A673 (cell line): ENCODE measurements at regions not wholly inside any gene's neighbourhood (a gene's known extent, or its start where the extent isn't known, plus 50 kb on each side); places are given as distances from the start of the nearest gene placed in this dataset.

Experiments
- CTCF ChIP-seq: fragments of 300-800, 200-600 bp; sonication (generic); conservative IDR thresholded peaks from 2 replicates; pipeline ENCODE4 v1.5.1; 2017; ENCODE audit warnings: low read depth, mild to moderate bottlenecking, antibody characterized with exemption, low read length, moderate library complexity, mixed read lengths
- EZH2 ChIP-seq: fragments of 200-600 bp; sonication (generic); IDR thresholded peaks from 2 replicates; pipeline ENCODE4 v1.6.1; 2017; ENCODE audit warnings: borderline replicate concordance, low read depth, mild to moderate bottlenecking, mixed read lengths, antibody characterized with exemption, low read length; ENCODE audit not compliant: poor library complexity, severe bottlenecking

- TF ChIP-seq EZH2 (no peak), CTCF (no peak)
Measured at GRCh38 chr2:15773846-15774245, 166.5 kb upstream of the MYCN start.
